HTR-8/SVneo (cell line): ENCODE measurements at regions not wholly inside any gene's neighbourhood (a gene's known extent, or its start where the extent isn't known, plus 50 kb on each side); places are given as distances from the start of the nearest gene placed in this dataset.

ENCODE experiments used
- DNase-seq: peaks from one replicate; pipeline ENCODE4 v3.0.0; 2011; ENCODE audit warnings: low spot score, mixed read lengths; ENCODE audit not compliant: insufficient read length
- FAIRE-seq: peaks from 2 replicates; lab custom pipeline; 2011; peaks lifted over from hg19 to GRCh38; lab: Jason Lieb, UNC

DNA sequence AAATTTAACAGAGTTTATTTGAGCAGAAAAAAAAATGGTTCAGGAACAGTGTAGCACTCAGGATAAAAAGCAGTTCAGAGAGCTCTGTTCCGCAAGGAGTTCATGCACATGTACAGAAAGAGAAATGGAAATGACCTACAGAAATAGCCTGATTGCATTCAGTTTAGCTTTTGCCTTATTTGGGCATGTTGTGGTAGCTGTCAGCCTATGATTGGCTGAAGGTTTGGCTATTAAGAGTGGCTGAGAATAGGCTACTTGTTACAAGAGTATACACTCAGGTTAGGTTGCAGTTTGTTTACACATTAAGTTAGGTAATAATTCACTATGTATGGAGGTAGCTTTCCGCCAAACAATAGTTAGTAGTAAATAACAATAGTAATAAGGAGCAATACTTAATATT, 511.0 kb upstream of the TMPRSS15 start:
- FAIRE-seq (no peak), DNase-seq (no peak)

GRCh38 chr21:18917622-18918021, 514.0 kb upstream of the TMPRSS15 start:
- DNase-seq (no peak), FAIRE-seq (no peak)

DNA sequence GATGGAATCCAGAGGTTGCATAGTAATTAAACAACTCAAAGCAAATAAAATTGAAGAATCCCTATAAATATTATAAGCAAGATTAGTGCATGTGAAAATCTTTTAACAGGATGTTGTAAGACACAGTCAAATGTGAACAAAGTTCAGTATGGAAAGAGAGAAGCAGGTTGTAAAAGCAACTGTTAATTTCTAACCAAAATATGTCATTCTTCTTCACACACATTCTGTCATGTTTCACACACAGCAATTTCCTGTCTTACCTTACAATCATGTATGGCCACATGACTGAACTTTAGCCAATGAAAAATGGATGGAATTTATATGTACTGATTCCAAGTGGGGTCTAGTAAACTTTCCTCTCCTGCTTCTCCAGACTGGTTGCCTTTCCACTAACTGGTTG, 527.7 kb upstream of the TMPRSS15 start:
- no peak for FAIRE-seq
- DNase-seq: no peak

DNA sequence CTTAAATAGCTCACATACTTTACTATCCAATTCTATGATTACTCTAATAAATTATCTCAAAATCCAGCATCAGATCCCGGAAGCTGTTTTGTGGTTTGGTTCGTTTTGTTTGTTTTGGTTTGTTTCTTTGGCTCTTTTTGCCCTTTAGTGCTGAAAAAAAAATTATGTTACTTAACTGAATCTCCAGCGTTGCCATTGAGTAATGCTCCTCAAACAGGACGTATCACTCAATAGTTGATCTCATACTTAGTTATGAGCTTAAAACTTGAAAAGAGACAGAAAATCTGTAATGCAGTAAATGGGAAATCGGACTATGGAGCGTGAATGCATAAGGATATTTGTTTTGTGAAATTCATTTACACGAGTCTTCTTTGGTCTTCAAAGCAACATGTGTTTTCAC, 533.8 kb upstream of the TMPRSS15 start:
- no peak for DNase-seq
- FAIRE-seq: no peak

DNA sequence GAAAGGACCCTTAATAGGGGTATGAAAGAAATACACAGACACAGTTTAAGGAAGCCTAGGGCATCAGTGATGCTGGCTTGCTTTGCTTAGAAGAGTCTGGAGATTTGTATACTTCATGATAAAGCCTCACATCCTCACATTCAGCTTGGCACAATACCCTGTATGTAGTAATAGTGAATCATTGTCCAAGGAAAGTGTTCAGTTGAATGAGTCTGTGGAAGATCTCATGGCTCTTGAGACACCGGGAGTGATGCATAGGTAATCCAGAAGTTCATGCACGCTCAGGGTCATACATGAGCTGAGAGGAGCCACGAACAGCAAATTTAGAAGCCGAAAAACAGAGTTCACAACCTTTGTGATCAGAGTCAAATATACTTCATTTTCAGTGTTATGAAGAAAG, 537.2 kb upstream of the TMPRSS15 start:
- FAIRE-seq (no peak), DNase-seq (no peak)

DNA sequence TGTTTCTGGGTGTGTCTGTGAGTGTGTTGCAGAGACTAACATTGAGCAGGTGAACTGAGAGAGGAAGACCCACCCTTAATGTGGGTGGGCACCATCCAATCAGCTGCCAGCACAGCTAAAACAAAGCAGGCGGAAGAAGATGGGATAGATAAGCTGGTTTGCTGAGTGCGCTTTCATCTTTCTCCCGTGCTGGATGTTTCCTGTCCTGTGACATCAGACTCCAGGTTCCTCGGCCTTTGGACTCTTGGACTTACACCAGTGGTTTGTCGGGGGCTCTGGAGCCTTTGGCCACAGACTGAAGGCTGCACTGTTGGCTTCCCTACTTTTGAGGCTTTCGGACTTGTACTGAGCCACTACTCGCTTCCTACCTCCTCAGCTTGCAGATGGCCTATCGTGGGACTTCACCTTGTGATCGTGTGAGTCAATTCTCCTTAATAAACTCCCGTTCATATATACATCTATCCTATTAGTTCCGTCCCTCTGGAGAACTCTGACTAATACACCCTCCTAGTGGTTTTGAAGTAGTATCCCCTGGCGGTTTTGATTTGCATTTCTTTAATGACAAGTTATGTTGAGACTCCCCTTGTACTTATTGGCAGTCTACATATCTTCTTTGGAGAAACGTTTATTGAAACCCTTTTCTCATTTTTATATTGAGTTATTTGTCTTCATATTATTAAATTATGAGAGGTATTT, 546.6 kb upstream of the TMPRSS15 start:
- DNase-seq (no peak), FAIRE-seq (no peak)

DNA sequence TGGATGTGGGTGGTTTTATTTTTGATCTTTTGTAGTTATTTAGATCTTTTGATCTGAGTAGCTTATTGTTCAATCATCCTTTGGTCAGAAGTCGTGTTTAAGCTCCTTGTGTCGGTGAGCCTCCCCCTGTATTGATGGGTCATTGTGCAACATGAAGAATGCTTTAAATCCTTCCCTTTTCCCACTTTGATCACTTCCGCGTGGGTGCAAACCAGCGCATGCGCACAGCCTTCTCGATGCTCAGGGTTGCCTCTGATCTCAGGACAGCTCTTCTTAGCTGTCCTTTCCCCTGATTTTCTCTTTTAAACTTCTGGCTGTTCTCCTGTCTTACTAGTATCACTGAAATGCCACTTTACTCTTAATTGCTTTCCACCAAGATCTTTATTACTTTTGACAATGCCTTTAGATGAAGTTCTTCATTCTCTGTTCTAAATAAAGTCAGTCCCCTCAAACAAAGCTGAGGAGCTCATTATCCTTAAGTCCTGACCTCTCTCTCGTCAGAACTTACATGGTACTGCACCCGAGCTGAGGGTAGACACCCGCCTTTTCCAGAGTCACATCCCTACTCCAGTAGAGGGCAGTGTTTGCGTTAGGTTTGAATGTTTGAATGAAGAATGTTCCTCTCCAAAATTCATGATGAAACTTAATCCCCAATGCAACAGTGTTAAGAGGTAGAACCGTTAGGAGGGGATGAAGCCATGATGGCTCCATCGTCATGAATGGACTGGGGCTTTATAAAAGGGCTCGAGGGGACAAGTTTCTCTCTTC, 547.9 kb upstream of the TMPRSS15 start:
- no peak for FAIRE-seq
- DNase-seq: peak; percentile 17

DNA sequence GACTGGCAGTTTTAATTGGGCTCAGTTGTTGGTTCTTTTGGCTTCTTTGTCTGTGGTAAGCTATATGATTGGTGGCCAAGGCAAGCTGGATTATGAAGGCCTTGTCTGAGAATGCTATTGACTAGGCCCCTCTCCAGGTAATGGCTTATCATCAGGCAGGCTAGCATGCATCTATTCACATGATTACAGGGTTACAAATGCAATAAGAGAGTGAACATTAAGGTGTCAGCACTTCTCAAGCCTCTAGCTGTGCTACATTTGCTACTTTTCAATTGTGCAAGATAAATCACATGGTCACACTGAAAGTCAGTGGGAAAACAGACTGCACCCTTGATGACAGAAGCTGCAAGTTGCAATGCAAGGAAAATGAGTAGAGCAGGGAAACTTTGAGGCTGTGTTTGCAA, 550.9 kb upstream of the TMPRSS15 start:
- DNase-seq (no peak), FAIRE-seq (no peak)

DNA sequence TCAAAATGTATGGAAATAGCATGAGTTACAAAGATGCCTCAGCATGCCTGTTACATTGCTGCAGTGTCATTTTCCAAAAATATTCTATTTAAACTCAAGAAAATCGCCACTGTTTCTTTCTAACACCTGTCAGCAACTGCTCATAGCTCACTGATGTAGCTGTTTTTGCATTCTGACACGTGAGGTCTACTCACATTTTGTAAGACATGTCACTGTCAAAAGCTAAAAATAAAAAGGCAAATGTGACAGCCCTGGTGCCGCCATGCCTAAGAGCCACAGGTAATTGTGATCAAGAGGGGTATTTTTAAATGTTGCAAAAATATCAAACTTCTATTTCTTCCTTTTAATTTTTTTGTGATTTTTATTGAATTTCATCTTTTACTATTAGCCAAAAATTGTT, 556.2 kb upstream of the TMPRSS15 start:
- FAIRE-seq (no peak), DNase-seq (no peak)

GRCh38 chr21:18960306-18960705, 556.7 kb upstream of the TMPRSS15 start:
- FAIRE-seq: no peak
- DNase-seq: no peak

- DNase-seq (no peak), FAIRE-seq (no peak)
Observed at GRCh38 chr21:18970416-18970815, 566.8 kb upstream of the TMPRSS15 start.

DNA sequence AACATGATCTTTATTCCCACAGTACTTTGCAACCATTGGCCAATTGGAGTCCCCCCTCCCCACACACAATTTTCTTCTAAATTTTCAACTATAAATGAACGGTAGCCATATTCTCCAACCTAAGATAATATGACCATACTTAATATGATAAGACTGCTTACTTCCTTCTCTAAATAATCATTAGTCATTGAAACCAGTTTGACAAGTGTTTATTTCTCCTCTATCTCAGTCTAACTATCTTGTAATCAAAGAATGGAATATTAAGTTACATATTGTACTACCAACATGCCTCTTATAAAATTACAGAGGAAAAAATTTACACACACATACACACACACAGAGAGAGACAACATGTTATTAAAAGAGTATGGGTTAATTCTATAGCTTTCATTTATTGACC, 567.4 kb upstream of the TMPRSS15 start:
- DNase-seq: no peak
- no peak for FAIRE-seq

GRCh38 chr21:18985584-18985983, 582.0 kb upstream of the TMPRSS15 start:
- FAIRE-seq: no peak
- DNase-seq: no peak

- FAIRE-seq (no peak), DNase-seq (no peak)
Observed at GRCh38 chr21:18986197-18986596, 582.6 kb upstream of the TMPRSS15 start.

DNA sequence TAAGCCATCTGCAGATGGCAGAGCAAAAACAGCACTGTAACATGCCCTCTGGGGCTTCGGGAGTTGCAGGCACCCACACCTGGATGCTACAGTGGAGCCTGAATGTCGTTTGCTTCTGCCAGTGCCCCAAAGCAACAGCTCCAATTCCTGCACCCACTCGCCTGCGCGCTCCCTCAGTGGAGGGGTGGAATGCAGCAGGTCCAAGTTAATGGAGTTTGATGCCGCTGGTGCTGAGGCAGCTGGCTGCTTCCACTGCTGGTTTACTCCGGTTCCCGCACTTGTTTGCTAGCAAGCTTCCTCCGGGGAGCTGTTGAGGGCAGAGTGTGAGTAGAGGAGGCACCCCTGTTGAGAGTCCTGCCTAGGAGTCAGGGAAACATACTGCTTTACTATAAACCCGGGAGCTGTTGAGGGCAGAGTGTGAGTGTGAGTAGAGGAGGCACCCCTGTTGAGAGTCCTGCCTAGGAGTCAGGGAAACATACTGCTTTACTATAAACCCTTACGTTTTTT, 584.0 kb upstream of the TMPRSS15 start:
- DNase-seq (no peak), FAIRE-seq (no peak)

GRCh38 chr21:18989953-18990495, 586.4 kb upstream of the TMPRSS15 start:
- no peak for DNase-seq
- FAIRE-seq: no peak

DNA sequence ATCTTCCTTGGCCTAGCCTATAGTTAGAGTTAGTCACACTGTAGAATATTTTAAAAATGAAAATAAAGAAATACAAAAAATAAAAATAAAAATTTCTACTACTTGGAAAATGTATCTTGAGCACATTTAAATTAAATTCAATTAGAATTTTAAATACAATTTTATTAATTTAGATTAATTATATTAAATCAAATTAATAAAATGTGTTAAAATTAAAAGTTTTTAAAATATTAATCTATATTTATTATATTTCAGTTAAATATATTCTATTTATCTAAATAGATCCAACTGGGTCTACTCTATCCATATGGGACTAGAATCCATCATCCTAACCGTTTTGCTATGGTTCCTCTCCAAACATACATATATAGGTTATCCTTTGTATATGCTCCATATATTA, 588.3 kb upstream of the TMPRSS15 start:
- DNase-seq (no peak), FAIRE-seq (no peak)

- no peak for DNase-seq
- FAIRE-seq: no peak
Observed at GRCh38 chr21:19010251-19010650, 606.7 kb upstream of the TMPRSS15 start.

DNA sequence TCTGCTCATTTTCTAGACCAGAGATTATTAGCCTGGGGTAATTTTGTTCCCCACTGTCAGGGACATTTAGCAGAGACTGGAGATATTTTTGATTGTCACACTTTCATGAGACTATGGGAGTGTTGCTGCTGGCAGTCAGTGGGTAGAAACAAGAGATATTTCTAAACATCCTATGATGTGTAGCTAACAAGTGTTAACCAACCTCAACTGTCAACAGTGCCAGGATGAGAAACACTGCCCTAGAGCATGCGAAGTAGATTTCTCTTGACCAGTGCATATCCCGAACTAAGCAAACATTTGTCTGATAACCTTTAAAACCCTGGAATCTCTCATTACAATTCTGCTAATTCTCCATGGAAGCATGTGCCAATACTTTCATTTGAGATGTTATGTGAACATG, 607.4 kb upstream of the TMPRSS15 start:
- FAIRE-seq (no peak), DNase-seq (no peak)

GRCh38 chr21:19011451-19011850, 607.9 kb upstream of the TMPRSS15 start:
- FAIRE-seq: no peak
- no peak for DNase-seq

DNA sequence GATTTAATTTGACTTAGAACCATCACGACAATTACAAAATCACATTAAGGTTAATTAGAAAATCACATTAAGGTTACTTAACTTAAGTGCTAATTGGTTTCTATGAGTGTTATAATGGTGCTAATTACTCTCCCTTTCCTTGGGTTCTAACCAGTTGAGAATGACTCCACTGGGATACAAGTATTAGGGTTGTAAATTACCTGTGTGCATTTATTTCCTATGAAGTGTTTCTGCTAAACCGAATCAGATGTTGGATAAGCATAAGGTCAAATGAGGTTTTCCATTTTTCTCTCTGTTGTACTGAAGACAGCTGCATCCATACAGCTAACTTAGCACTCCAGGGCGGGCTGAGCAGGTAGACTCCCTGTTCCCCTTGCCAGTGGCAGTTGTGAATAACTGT, 610.3 kb upstream of the TMPRSS15 start:
- DNase-seq (no peak), FAIRE-seq (no peak)
